HG03280 (cell line): ENCODE measurements at regions not wholly inside any gene's neighbourhood (a gene's known extent, or its start where the extent isn't known, plus 50 kb on each side); places are given as distances from the start of the nearest gene placed in this dataset.

Experiments used
- ATAC-seq: cut with Tn5 transposase; IDR thresholded peaks from one replicate; pipeline ENCODE4 v1.9.1; 2021; ENCODE audit warnings: mild to moderate bottlenecking, moderate library complexity; ENCODE audit not compliant: unreplicated experiment

DNA sequence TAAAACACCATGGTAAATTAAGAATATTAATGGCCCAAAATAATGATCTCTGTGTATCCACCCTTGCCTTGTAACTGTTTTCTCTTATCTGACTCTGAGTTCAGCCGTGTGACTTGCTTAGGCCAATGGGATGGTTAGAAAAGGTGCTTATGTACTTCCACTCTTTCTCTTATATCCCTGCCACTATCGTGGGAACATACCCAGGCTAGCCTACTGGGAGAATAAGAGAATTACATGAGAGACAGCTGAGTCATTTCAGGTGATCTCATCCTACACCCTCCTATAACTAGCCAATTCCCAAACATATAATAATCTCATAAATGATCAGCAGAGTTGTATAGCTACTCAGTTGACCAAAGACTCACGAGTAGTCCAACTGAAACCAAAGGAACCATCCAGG is 98.3 kb upstream of the ABI3BP start:
- no peak for ATAC-seq

DNA sequence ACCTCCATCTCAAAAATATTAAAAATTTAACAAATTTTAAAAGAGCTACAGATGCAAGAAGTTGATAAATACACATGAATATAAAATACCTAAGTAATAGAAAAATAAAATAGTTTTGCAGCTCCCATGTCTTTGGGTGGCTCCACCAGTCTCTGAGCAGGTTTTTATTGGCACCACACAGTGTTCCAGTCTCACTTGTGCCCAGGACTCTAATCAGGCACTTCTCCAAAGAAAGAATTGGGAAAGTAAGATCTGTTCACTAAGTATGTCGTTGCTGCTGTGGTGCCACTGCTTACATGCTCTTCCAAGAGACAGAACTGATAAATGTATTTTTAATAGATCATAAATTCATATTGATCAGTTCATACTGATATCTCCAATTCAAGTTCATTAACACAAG is 92.5 kb upstream of the ABI3BP start:
- ATAC-seq = no peak

DNA sequence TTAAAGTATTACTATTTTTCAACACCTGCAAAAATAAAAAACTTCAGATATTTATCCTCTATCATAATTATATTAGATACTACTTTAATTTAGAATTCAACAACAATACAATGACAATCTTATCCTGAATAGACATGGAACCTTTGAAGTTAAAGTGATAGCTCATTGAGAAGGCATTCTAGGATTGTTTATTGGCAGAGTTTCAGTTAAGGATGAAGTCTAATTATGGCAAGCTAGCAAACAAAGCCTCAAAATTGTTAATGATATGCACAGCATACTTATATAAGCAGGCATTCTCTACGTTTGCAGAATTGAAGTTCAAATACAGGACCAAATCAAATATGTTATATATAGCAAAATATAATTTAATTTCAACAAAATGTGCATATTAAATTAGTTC is 91.2 kb upstream of the ABI3BP start:
- no peak for ATAC-seq

DNA sequence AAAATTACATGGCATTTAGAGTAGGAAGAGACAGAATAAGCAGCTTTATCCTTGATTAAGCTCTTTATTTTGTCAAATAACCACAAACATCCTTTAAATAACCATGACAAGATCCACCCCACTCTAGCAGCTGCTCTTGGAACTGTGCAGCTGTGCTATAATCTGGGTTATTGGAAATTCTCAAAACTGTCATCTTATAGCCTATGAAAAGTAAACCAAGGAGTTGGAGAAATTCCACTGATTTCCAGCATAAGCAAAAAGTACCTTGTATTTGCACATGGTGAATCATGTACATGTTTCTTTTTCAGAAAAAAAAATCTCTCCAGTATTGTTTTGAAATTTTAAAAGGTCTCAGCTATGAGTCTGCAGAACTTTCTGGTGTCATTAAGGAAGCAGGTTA is 88.8 kb upstream of the ABI3BP start:
- ATAC-seq = no peak

DNA sequence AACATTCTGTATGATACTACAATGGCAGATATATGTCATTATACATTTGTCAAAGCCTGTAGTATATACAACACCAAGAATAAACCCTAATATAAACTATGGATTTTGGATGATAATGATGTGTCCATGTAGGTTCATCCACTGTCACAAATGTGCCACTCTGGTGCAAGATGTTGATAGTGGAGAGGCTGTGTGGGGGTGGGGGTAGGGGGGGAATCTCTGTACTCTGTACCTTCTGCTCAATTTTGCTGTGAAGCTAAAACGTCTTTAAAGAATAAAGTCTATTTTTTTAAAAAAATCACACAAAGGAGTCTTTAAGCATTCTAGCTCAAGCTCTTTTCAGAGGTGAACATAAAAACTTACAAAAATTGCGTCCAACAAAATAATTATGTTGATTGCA is 88.2 kb upstream of the ABI3BP start:
- no peak for ATAC-seq

DNA sequence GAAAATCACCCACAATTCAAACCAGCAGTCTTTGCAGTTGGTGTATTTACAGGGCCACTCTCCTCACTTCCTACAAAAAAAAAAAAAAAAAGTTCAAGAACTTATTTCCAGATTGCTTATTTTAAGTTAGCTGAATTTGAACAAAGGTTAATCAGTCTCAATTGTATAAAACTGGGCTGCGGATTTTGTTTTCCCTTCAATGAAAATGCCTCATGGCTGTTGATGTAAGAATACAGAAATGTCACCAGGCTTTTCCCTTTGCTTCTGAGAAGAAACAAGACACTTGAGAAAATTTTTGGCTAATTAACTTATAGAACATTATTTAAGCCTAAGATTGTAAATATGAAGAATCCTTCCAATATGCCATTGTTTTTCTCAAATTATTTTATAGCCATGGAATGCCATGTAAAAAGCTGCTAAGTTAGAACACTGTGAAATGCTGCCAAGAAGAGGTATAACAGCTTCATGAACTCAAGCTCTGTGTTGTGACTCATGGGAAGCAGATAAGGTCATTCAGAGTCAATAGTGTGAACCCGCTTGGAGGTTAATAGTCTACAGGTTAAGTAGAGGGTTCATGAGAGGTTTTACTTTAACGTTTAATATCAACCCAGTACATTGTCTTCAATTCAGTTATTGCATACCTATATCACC is 84.3 kb upstream of the ABI3BP start:
- no peak for ATAC-seq

DNA sequence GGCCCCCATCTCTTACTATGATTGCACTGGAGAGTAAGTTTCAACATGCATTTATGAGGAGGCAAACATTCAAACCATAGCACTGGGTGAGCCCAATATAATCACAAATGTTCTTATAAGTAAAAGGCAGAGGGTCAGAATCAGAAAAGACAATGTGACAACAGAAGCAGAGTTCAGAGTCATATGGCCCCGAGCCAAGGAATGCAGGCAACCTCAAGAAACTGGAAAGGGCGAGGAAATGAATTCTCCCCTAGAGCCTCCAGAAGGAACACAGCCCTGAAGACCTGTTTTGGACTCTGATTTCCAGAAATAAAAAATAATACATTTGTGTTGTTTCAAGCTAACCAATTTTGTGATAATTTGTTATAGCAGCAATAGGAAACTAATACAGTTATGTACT is 81.3 kb upstream of the ABI3BP start:
- ATAC-seq = no peak

DNA sequence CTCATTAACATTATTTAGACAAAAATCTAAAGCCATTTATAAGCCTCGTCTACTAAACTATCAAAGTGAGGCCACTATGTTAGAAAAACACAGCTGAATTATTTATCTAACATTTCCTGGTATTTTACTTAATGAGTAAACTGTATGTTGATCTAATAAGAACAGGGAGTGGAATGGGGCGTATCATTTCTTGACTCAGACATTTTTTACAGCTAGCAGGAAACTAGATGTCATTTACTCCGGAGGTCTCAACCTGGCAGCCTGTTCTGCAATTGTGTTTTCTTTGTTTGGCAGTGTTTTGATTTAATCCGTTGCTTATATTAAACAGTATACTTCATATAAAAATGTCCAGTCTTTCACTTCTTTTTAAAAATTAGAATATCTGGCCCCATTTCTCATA is 79.1 kb upstream of the ABI3BP start:
- ATAC-seq = no peak

DNA sequence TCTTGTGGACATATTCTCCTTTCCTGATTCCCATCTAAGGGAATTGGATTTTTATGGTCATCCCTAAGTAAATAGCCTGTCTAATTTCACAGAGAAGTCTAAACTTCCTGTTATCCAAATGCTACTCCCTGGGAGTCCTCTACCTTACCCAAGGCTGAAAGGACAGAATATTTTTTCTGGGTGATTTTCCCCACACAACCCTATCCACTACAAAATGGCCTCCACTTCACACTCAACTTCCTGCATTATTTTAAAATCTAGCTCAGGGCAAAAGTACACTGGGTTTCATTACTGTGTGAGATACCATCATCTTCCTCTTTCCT is 77.5 kb upstream of the ABI3BP start:
- no peak for ATAC-seq

DNA sequence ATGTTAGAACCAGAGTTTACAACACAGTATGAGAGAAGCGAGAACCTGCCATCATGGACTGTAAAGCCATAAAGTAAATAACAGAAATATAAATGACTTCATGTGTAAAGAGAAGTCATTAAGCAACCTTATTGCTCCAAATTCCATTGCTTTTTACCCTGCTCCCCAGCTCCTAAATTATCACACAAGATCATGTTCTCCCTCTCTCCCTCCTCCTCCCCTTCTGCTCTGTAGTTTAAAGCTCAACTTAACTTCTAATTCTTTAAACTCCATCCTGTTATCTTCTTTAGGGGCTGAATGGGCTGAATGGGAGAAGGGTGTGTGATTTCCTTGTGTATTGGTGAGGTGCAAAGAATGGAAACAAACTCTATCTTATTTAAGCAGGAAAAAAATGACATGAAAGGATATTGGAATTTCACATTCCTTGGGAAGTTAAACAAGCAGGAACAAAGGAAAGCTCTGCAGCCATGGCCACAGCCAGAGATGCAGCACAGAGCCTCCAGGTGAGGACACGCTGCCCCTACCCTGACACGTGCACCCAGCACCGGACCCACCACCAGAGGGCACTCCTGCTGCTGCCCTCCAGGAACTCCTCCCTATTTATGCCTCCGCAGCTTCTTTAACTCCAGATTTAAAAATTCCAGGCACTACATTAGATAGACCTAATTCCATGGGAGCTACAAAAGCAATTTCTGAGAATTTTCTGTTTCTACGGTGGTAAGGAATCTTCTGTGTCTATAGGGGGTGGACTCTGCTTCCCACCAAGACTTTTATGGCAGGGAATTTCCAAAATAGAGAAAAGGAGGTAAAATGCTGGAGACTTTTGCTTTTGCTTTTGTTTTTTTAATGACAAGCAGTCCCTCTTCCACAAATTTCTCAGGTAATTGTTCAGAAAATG is 76.9 kb upstream of the ABI3BP start:
- ATAC-seq = peak; percentile 71

DNA sequence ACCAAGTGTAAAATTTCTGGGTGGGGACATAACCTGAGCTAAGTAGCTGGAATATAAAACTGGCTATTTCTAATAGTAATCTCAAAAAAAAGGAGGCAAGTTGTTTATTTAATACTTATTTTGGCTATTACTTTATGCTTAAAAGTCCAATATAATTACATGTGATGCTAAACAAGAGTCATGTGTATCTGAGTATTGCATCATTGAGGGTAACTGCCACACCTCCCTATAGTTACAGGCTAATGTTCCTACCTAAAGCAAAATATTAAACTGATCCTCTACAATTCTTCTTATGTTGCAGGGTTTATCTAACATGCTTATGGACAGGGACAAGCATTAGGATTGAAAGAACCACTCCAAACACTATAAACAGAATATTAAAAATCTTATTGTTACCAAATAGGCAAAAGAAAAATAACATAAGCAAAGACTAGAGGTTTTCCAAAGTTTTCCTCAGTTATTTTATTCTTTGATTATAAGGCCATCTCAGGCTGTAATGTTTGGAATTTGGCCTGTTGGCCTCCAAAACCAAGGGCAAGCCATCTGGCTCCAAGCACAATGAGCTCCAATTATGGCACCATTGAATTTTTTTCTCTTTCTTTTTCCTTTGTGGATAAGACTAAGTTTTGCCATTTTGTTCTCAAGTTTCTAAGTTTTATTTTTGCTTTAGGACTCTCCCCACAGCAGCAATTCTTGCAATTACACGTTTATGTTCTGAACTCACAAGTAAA is 75.8 kb upstream of the ABI3BP start:
- no peak for ATAC-seq

DNA sequence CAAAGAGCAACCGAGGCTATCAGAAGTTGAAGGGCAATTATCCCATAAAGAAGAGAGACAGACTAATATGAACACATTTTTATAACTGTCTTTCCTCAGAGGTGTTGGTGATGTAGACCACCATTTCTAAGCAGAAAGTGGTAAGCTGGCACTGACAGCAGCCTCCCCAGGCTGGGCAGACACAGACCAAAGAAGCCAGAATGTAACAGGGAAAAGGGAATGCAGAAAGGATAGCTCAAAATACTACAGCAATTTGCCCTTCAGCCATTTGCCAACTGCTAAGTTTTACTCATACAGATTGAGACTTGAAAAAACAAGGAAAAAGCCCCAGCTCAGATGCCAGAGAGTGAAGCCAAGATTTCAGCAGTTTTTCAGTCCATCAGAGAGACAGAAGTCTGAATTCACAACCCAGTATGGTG is 73.5 kb upstream of the ABI3BP start:
- no peak for ATAC-seq

DNA sequence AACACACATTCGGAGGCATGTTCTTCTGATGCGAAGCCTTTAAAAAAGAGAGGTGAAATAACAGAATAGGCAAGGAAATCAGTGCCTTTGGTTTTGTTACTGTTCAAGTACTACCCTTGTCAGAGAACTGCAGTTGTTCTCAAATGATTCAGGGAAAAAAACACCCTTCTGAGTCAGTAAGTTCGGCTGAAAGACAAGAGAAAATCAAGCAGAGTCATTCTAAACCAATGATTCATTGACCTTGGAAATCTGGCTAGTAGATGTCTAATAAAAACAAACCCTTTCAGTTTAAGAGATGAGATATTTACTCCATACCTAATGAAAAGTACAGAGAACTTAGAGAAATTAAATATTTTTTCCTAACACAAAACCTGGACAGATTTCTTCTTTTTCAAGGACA is 72.7 kb upstream of the ABI3BP start:
- no peak for ATAC-seq

DNA sequence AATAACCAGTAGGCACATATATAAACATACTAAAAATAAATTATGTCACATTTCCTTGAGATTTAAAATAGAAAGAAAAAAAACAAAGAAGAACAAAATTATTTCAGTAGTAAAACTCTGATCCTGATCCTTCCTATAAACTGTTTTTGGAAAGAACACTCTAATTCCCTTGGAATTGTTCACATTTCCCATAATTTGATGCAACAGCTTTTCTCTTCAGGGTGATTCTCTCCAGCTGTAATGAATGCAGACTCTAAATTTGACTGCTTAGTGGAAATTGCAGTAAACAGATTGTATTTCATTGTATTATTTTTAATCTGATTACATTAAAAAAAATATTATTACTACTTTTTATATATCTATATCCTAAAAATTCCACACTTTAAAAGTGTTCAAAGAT is 70.2 kb upstream of the ABI3BP start:
- ATAC-seq = no peak

DNA sequence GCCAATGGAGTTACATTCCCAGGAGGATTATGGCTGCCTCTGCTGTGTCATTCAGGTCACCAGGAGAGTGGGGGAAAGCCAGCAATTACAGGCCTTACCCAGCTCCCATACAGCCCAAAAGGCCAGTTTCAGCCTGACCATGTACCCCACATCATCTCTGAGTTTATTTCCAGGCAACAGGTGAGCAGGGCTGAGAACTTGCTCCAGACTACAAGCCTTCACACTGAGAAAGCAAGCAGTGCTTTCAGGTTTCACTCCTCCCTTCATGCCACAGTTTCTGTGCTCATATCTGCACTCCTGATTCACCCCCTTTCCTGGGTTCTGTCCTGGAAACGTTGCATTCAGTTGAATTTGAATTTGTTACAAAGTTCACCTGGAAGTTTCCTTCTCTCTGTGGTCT is 68.1 kb upstream of the ABI3BP start:
- no peak for ATAC-seq

DNA sequence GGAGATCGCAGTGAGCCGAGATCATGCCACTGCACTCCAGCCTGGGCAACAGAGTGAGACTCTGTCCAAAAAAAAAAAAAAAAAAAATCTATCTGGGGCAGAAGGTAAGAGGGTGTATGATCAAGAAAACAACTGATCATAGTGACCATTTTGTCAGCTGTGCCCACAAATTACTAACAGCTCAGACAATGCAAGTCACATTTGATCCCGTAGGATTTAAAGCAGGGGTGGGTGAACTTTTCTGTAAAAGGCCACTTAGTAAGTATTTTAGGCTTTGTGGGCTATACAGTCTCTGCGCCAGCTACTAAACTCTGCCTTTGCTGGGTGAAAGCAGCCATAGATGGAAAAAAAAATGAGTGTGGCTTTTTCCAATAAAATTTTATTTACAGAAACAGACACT is 57.6 kb upstream of the ABI3BP start:
- no peak for ATAC-seq

DNA sequence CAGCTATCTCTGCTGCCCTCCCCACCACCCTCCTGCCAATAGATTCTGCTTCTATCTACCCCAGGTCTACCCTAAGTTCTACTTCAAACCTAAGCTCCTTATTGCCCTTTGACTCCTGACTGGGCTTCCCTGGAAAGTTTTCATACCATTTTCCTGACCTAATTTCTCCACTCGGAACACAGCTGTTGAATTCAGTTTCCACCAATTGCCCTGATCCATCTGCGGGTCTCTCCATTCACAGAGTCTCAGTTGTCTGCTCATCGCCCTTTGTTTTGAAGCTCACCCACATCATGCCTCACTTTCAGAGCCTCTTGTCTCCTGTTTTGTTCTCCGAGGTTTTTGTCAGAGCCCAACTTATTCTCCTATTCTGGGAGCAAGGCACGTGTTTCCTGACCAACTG is 56.8 kb upstream of the ABI3BP start:
- no peak for ATAC-seq

DNA sequence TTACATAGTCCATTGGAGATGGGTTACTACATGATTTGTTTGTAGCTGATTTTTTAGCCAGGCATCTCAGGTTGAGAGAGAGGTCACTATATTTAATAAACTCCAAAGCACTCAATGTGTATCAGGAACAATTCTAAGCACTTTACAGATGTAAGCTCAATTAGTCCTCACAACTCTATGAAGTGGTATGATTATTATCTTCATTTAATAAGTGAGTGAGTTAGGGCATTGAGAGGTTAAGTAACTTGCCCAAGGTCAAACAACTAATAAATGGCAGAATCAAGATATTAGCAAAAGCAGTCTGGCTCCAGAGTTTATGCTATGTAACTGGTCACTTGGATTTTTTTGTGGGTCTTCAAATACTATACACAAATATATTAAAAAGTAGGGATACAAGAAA is 56.3 kb upstream of the ABI3BP start:
- ATAC-seq = no peak

DNA sequence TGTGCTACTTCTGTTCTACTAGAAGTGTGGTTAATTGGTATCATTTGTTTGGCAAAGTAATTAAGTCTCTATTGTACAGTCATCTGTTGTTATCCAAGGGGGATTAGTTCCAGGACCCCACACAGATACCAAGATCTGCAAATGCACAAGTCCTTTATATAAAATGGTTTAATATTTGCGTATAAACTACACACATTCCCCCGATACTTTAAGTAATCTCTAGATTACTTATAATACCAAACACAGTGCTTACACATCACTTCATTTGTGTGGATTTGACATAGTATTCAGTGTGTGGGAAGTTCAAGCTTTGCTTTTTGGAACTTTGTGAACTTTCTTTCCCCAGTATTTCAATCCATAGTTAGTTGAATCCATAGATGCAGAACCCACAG is 50.5 kb upstream of the ABI3BP start:
- ATAC-seq = no peak

DNA sequence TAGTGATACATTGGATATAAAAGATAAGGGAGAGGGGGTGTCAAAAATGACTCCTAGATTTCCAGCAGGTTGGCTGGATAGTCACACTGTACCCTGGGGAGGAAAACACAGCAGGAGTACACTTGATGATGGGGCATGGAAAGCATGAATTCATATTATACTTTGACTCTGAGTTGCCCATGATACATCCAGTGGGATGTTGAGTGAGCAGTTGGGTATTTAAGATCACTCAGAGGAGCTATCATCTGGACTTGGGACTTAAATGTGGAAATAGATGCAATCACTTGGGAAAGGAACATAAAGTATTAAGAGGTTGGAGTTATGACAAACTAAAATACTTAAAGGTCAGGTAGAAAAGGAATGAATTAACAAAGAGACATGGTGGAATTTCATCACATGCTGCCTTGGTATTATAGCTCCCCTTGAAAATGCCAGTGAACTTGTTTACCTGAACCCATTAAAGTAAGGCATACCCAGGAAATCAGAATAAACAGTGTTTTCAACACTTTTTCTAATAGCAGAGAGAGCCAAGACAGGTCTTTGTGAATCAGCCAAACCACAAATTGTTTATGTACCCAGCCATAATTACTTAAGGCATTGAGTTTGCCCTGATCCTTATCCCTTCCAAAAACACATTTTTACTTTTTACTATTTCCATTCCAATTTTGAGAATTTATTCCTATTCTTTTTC is 49.9 kb upstream of the ABI3BP start:
- no peak for ATAC-seq
